ENCODE measurements at regions not wholly inside any gene's neighbourhood (a gene's known extent, or its start where the extent isn't known, plus 50 kb on each side); places are given as distances from the start of the nearest gene placed in this dataset.

GRCh38 chr10:130466271-130466997 is 330.2 kb downstream of the GLRX3 start:
- no TSS peak for BruUV-seq (replicated peaks)
- H3K9me3 ChIP-seq (ENCODE audit: low read depth, low read length, poor library complexity, severe bottlenecking) = no peaks in the 10 kb centered on the region
- no peaks in the 10 kb centered on the region for H3K36me3 ChIP-seq (ENCODE audit: insufficient read depth, low read length, poor library complexity, severe bottlenecking)
- no peaks in the 10 kb centered on the region for H3K4me1 ChIP-seq (ENCODE audit: insufficient read depth, low read length, poor library complexity, severe bottlenecking)
- ChIA-PET CTCF (no interaction called here), POLR2A (ENCODE audit: low non-redundant PET) (no interaction called here)
- H3K27ac ChIP-seq (ENCODE audit: low read depth, low read length, poor library complexity, severe bottlenecking) = no peak overlapping the region
- intact Hi-C loops (cut with micrococcal nuclease; ENCODE audit: unreplicated experiment) = no loop called here
- H3K27me3 ChIP-seq (replicated peaks; ENCODE audit: insufficient read depth, low read depth, low read length, poor library complexity) = peaks cover 3% of the 10 kb centered on the region
- TF ChIP-seq CTCF (conservative IDR thresholded peaks at IDR 0.05; ENCODE audit: low read depth, low read length) (no peak), EZH2 (IDR thresholded peaks at IDR 0.05; ENCODE audit: borderline replicate concordance, low read depth, low read length, poor library complexity, severe bottlenecking) (no peak)
- H3K4me3 ChIP-seq (ENCODE audit: low read depth, low read length, poor library complexity, severe bottlenecking) = no peak overlapping the region
- no peak for DNase-seq (ENCODE audit: low spot score)

- Histone ChIP-seq H3K27me3 (replicated peaks; ENCODE audit: insufficient read depth, low read depth, low read length, poor library complexity) (peaks cover 6% of the 10 kb centered on the region), H3K4me1 (ENCODE audit: insufficient read depth, low read length, poor library complexity, severe bottlenecking) (no peaks in the 10 kb centered on the region), H3K9me3 (ENCODE audit: low read depth, low read length, poor library complexity, severe bottlenecking) (no peaks in the 10 kb centered on the region), H3K36me3 (ENCODE audit: insufficient read depth, low read length, poor library complexity, severe bottlenecking) (no peaks in the 10 kb centered on the region), H3K4me3 (ENCODE audit: low read depth, low read length, poor library complexity, severe bottlenecking) (no peak overlapping the region), H3K27ac (ENCODE audit: low read depth, low read length, poor library complexity, severe bottlenecking) (no peak overlapping the region)
- BruUV-seq (replicated peaks) = no TSS peak
- ChIA-PET CTCF (no interaction called here), POLR2A (ENCODE audit: low non-redundant PET) (no interaction called here)
- no peak for DNase-seq (ENCODE audit: low spot score)
- intact Hi-C loops (cut with micrococcal nuclease; ENCODE audit: unreplicated experiment) = no loop called here
- no peak for TF ChIP-seq EZH2 (IDR thresholded peaks at IDR 0.05; ENCODE audit: borderline replicate concordance, low read depth, low read length, poor library complexity, severe bottlenecking)
- no peak for TF ChIP-seq CTCF (conservative IDR thresholded peaks at IDR 0.05; ENCODE audit: low read depth, low read length)
Observed at GRCh38 chr10:130470286-130470685, 334.1 kb downstream of the GLRX3 start.

- CTCF ChIA-PET = no interaction called here
- POLR2A ChIA-PET (ENCODE audit: low non-redundant PET) = no interaction called here
Observed at GRCh38 chr10:130470973-130471372, 334.8 kb downstream of the GLRX3 start.

More at GRCh38 chr10:130470973-130471372, 334.8 kb downstream of the GLRX3 start:
- Histone ChIP-seq H3K27me3 (replicated peaks; ENCODE audit: insufficient read depth, low read depth, low read length, poor library complexity) (peaks cover 6% of the 10 kb centered on the region), H3K9me3 (ENCODE audit: low read depth, low read length, poor library complexity, severe bottlenecking) (no peaks in the 10 kb centered on the region), H3K4me1 (ENCODE audit: insufficient read depth, low read length, poor library complexity, severe bottlenecking) (no peaks in the 10 kb centered on the region), H3K27ac (ENCODE audit: low read depth, low read length, poor library complexity, severe bottlenecking) (no peak overlapping the region), H3K36me3 (ENCODE audit: insufficient read depth, low read length, poor library complexity, severe bottlenecking) (no peaks in the 10 kb centered on the region), H3K4me3 (ENCODE audit: low read depth, low read length, poor library complexity, severe bottlenecking) (no peak overlapping the region)
- no peak for DNase-seq (ENCODE audit: low spot score)
- no peak for TF ChIP-seq CTCF (conservative IDR thresholded peaks at IDR 0.05; ENCODE audit: low read depth, low read length)
- TF ChIP-seq EZH2 (IDR thresholded peaks at IDR 0.05; ENCODE audit: borderline replicate concordance, low read depth, low read length, poor library complexity, severe bottlenecking) = no peak
- BruUV-seq (replicated peaks) = no TSS peak
- intact Hi-C loops (cut with micrococcal nuclease; ENCODE audit: unreplicated experiment) = no loop called here

Data from A673 (cell line).